K562 (cell line): ENCODE measurements at regions not wholly inside any gene's neighbourhood (a gene's known extent, or its start where the extent isn't known, plus 50 kb on each side); places are given as distances from the start of the nearest gene placed in this dataset.

Source experiments
- ATAC-seq: fragments of 200-7000 bp; cut with Tn5 transposase; 3 replicates; pipeline ENCODE4 v1.9.1; 2020; ENCODE audit warnings: moderate library complexity
- BruUV-seq: library from RNA; stranded (reverse); fragments of 400-500 nt; replicated peaks from 2 replicates; lab custom pipeline; 2021; lab: Mats Ljungman, UMichigan
- CTCF ChIA-PET: fragments of 300-600 bp; formaldehyde crosslinking; extraction: SDS; loops from one replicate; lab custom pipeline; 2021; ENCODE audit warnings: low intra/inter-chr PET ratio; lab: Yijun Ruan, JAX
- POLR2A ChIA-PET: fragments of 300-600, 350-650 bp; sonication (Branson Sonifier 250); formaldehyde crosslinking; extraction: SDS; loops from one replicate; lab custom pipeline; 2021; ENCODE audit warnings: antibody characterized with exemption, inconsistent platforms; lab: Yijun Ruan, JAX
- DNase-seq, 4 experiments: peaks; one replicate each; pipeline versions ENCODE4 v3.0.0 to v3.0.0-alpha.2; 2011 to 2018; ENCODE audit warnings: low spot score in 3 of 4, mixed read lengths in 3 of 4; ENCODE audit errors: extremely low read depth in 1 of 4
- FAIRE-seq: peaks from 2 replicates; lab custom pipeline; 2011; peaks lifted over from hg19 to GRCh38; lab: Jason Lieb, UNC
- H2AFZ ChIP-seq: 2 replicates; pipeline ENCODE4 v1.6.0; 2011; ENCODE audit warnings: low read depth, low read length, control low read depth, inconsistent platforms
- H3K27ac ChIP-seq: fragments of 200-600 bp; 3 replicates; pipeline ENCODE4 v1.8.0; 2011; ENCODE audit warnings: low read depth, mild to moderate bottlenecking, control low read depth, inconsistent platforms, low read length, moderate library complexity, mixed read lengths; ENCODE audit errors: extremely low read depth
- H3K27me3 ChIP-seq, 2 experiments: fragments of 300-600 bp in 1 of 2; 2 replicates in 1 of 2; 3 replicates in 1 of 2; pipeline versions ENCODE4 v1.6.0 to v1.8.0; 2011; ENCODE audit warnings: inconsistent platforms in 2 of 2, low read length in 2 of 2, mild to moderate bottlenecking in 1 of 2, mixed read lengths in 1 of 2, moderate library complexity in 1 of 2; ENCODE audit not compliant: control insufficient read depth in 2 of 2, insufficient read depth in 2 of 2
- H3K36me3 ChIP-seq: fragments of 300-600 bp; 3 replicates; pipeline ENCODE4 v1.8.0; 2011; ENCODE audit warnings: mild to moderate bottlenecking, low read length, inconsistent platforms; ENCODE audit not compliant: control insufficient read depth, insufficient read depth
- H3K4me1 ChIP-seq, 2 experiments: fragments of 200-600 bp in 1 of 2; replicated peaks in 1 of 2; 2 replicates in 1 of 2; 3 replicates in 1 of 2; pipeline versions ENCODE4 v1.5.1 to v1.8.0; 2011; ENCODE audit warnings: inconsistent platforms in 2 of 2, low read length in 2 of 2, mild to moderate bottlenecking in 1 of 2, mixed read lengths in 1 of 2, moderate library complexity in 1 of 2; ENCODE audit not compliant: control insufficient read depth in 2 of 2, insufficient read depth in 2 of 2
- H3K4me2 ChIP-seq: 2 replicates; pipeline ENCODE4 v1.6.1; 2011; ENCODE audit warnings: low read length, control low read depth, inconsistent platforms, mixed read lengths; ENCODE audit not compliant: insufficient read depth
- H3K4me3 ChIP-seq: fragments of 200-600 bp; sonication (generic), shearing (Covaris generic); 2 replicates; pipeline ENCODE4 v1.5.1; 2016; ENCODE audit warnings: control low read depth, inconsistent platforms
- H3K79me2 ChIP-seq: fragments of 200-600 bp; 3 replicates; pipeline ENCODE4 v1.8.0; 2011; ENCODE audit warnings: low read length, inconsistent platforms; ENCODE audit not compliant: control insufficient read depth, insufficient read depth
- H3K9ac ChIP-seq, 2 experiments: 2 replicates each; pipeline versions ENCODE4 v1.6.0 to v1.6.1; 2011; ENCODE audit warnings: low read depth in 2 of 2, low read length in 2 of 2, control low read depth in 1 of 2, inconsistent platforms in 1 of 2, mild to moderate bottlenecking in 1 of 2, mixed read lengths in 1 of 2; ENCODE audit not compliant: insufficient read depth in 1 of 2
- H3K9me1 ChIP-seq: one replicate; pipeline ENCODE4 v1.6.0; 2011; ENCODE audit warnings: inconsistent platforms, mild to moderate bottlenecking, low read length, moderate library complexity; ENCODE audit not compliant: control insufficient read depth, insufficient read depth
- H3K9me3 ChIP-seq: replicated peaks from 2 replicates; pipeline ENCODE4 v1.5.1; 2011; ENCODE audit warnings: low read depth, low read length, inconsistent platforms; ENCODE audit not compliant: control insufficient read depth, insufficient read depth
- H4K20me1 ChIP-seq: replicated peaks from 2 replicates; pipeline ENCODE4 v1.6.1; 2011; ENCODE audit warnings: low read length, inconsistent platforms, mixed read lengths; ENCODE audit not compliant: control insufficient read depth, insufficient read depth
- ATF7 ChIP-seq: fragments of 450-650 bp; IDR thresholded peaks from 2 replicates; pipeline ENCODE4 v1.7.1; 2014; ENCODE audit warnings: mild to moderate bottlenecking, moderate library complexity
- CBFA2T2 ChIP-seq: fragments of 450-650 bp; conservative IDR thresholded peaks from 2 replicates; pipeline ENCODE4 v1.6.1; 2017; ENCODE audit warnings: mild to moderate bottlenecking
- CGGBP1 ChIP-seq: fragments of 250-450 bp; sonication (Bioruptor Pico); IDR thresholded peaks from 2 replicates; pipeline ENCODE4 v1.9.0; 2021; ENCODE audit warnings: mild to moderate bottlenecking
- CREB3 ChIP-seq: fragments of 450-650 bp; conservative IDR thresholded peaks from 2 replicates; pipeline ENCODE4 v1.6.1; 2016; ENCODE audit warnings: missing genetic modification characterization, low read depth, mild to moderate bottlenecking, missing compliant biosample characterization, moderate library complexity
- ELF1 ChIP-seq: fragments of 200-800 bp; sonication (Bioruptor generic); IDR thresholded peaks from 2 replicates; pipeline ENCODE4 v1.6.1; 2016; ENCODE audit warnings: missing genetic modification characterization, missing compliant biosample characterization
- EP400 ChIP-seq: fragments of 450-650 bp; IDR thresholded peaks from 2 replicates; pipeline ENCODE4 v1.6.1; 2017; ENCODE audit warnings: antibody characterized with exemption, mild to moderate bottlenecking, moderate library complexity
- FOXP1 ChIP-seq: sonication (generic); formaldehyde crosslinking; IDR thresholded peaks from 2 replicates; pipeline ENCODE4 v1.8.0; 2022; ENCODE audit warnings: mild to moderate bottlenecking, missing genetic modification reagents
- HNRNPL ChIP-seq: fragments of 200-400 bp; formaldehyde crosslinking; IDR thresholded peaks from 2 replicates; pipeline ENCODE4 v1.6.1; 2017; ENCODE audit warnings: low read depth, mild to moderate bottlenecking, low read length
- HOXB6 ChIP-seq: fragments of 250-450 bp; sonication (Bioruptor Pico); IDR thresholded peaks from 2 replicates; pipeline ENCODE4 v1.5.1; 2022; ENCODE audit warnings: mild to moderate bottlenecking, borderline replicate concordance
- POLR2B ChIP-seq: fragments of 450-650 bp; IDR thresholded peaks from 2 replicates; pipeline ENCODE4 v1.6.1; 2018; ENCODE audit warnings: low read depth; ENCODE audit not compliant: partially characterized antibody
- SMAD4 ChIP-seq: fragments of 250-450 bp; sonication (Bioruptor Pico); conservative IDR thresholded peaks from 2 replicates; pipeline ENCODE4 v1.8.0; 2021; ENCODE audit warnings: inconsistent platforms, mild to moderate bottlenecking, moderate library complexity
- TARDBP ChIP-seq: fragments of 450-650 bp; IDR thresholded peaks from 2 replicates; pipeline ENCODE4 v1.6.1; 2016
- TRIM25 ChIP-seq: fragments of 450-650 bp; IDR thresholded peaks from 2 replicates; pipeline ENCODE4 v1.7.0; 2016; ENCODE audit warnings: borderline replicate concordance
- ZBTB2 ChIP-seq: fragments of 450-650 bp; IDR thresholded peaks from 2 replicates; pipeline ENCODE4 v1.6.1; 2016; ENCODE audit warnings: antibody characterized with exemption
- ZNF24 ChIP-seq: fragments of 450-650 bp; IDR thresholded peaks from 2 replicates; pipeline ENCODE4 v1.6.1; 2016
- ZNF253 ChIP-seq: fragments of 250-450 bp; sonication (Bioruptor Pico); conservative IDR thresholded peaks from 2 replicates; pipeline ENCODE4 v1.6.1; 2021; ENCODE audit warnings: mild to moderate bottlenecking
- ZNF277 ChIP-seq: fragments of 250-450 bp; sonication (Bioruptor Pico); IDR thresholded peaks from 2 replicates; pipeline ENCODE4 v1.8.0; 2022; ENCODE audit warnings: inconsistent platforms, mild to moderate bottlenecking, moderate library complexity, borderline replicate concordance
- ZNF778 ChIP-seq: fragments of 450-650 bp; formaldehyde crosslinking; IDR thresholded peaks from 2 replicates; pipeline ENCODE4 v1.4.0; 2020; ENCODE audit warnings: mild to moderate bottlenecking, moderate library complexity
- WGBS: fragments of 100-300 bp; shearing (Covaris generic); methylation state at CpG from one replicate; pipeline ENCODE4 v1.1.6; 2016; ENCODE audit warnings: low coverage, mixed read lengths; ENCODE audit not compliant: insufficient coverage; ENCODE audit errors: missing lambda C conversion rate; 5-methylcytosine and 5-hydroxymethylcytosine counted together
- in situ Hi-C: fragments of 300-500 bp; cut with MboI; formaldehyde crosslinking; loops from 4 replicates; pipeline ENCODE4 v1.15.0; 2018; ENCODE audit warnings: inconsistent platforms, mixed read lengths
- intact Hi-C: fragments of 100-400 bp; cut with micrococcal nuclease; formaldehyde crosslinking; loops from 2 replicates; pipeline ENCODE4 v1.14.2; 2022

- no peak for TF ChIP-seq CREB3 (tag)
- TF ChIP-seq ZNF24: no peak
These were observed 684.8 kb downstream of the SOCS6 start (continued) for GRCh38 chr18:70973626-70974025.

- WGBS: 0% methylated on average over 3 of the region's 3 CpGs
- no peaks in the 10 kb centered on the region for H3K4me1 ChIP-seq
- H2AFZ ChIP-seq: no peak overlapping the region
- H3K4me3 ChIP-seq: no peak overlapping the region
- ATAC-seq (no peak), FAIRE-seq (no peak), DNase-seq (no peak)
- no peaks in the 10 kb centered on the region for H3K9me1 ChIP-seq
- no TSS peak for BruUV-seq
- ChIA-PET POLR2A (no interaction called here), CTCF (no interaction called here)
- no peaks in the 10 kb centered on the region for H3K9me3 ChIP-seq
- H4K20me1 ChIP-seq: no peaks in the 10 kb centered on the region
- H3K4me2 ChIP-seq: no peak overlapping the region
- intact Hi-C loops (no loop called here), in situ Hi-C loops (no loop called here)
- H3K36me3 ChIP-seq: no peaks in the 10 kb centered on the region
- H3K27ac ChIP-seq: no peak overlapping the region
- H3K9ac ChIP-seq: no peak overlapping the region
- no peaks in the 10 kb centered on the region for H3K27me3 ChIP-seq
- no peaks in the 10 kb centered on the region for H3K79me2 ChIP-seq
- TF ChIP-seq ZNF277 (no peak), TRIM25 (no peak), TARDBP (no peak), HNRNPL (no peak), ZNF778 (no peak), FOXP1 (CRISPR knock-in tag) (no peak), ZBTB2 (no peak), ELF1 (tag) (no peak), EP400 (no peak), POLR2B (no peak), CGGBP1 (no peak), HOXB6 (CRISPR knock-in tag) (no peak), SMAD4 (CRISPR knock-in tag) (no peak), ZNF253 (CRISPR knock-in tag) (no peak), ATF7 (no peak), CBFA2T2 (no peak)
These were observed 677.6 kb downstream of the SOCS6 start for GRCh38 chr18:70966419-70966818.
